Stimulated activated CD8-positive, alpha-beta memory T cell treated with anti-CD3 and anti-CD28 coated beads, Interleukin-12 subunit alpha, Interleukin-12 subunit beta, amount 100 ng/mL, for 4 hours (primary cell): ENCODE measurements at regions not wholly inside any gene's neighbourhood (a gene's known extent, or its start where the extent isn't known, plus 50 kb on each side); places are given as distances from the start of the nearest gene placed in this dataset.

Experiments
- DNase-seq: peaks from one replicate; pipeline ENCODE4 v3.0.0-alpha.2; 2020; ENCODE audit warnings: low read depth

GRCh38 chr3:10555263-10555662 lies 49.9 kb upstream of the ATP2B2 start:
- no peak for DNase-seq

GRCh38 chr3:10556312-10556711 lies 50.9 kb upstream of the ATP2B2 start:
- no peak for DNase-seq

DNA sequence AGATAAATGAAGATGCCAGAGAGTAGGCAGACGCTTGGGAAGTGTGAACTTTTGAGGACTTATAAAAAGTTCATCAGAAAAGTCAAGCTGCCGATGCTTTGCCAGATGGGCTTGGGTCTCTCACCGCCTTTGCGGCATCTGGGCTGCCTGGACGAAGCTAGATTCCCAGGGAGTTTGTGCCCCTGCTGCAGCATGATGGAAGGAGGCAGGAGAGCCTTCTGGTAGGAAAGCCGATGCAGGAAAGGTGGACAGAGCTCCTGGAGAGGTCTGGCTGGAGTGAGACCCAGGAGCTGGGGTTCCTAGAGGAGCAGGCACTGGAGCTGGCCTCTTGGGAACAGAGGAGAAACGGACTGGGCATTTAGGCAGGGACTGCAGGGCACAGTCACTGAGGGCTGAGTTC lies 51.9 kb upstream of the ATP2B2 start:
- no peak for DNase-seq

GRCh38 chr3:10557781-10558373 lies 52.5 kb upstream of the ATP2B2 start:
- no peak for DNase-seq

- no peak for DNase-seq
Observed at GRCh38 chr3:10558736-10559135, 53.4 kb upstream of the ATP2B2 start.

- no peak for DNase-seq
Observed at GRCh38 chr3:10560060-10560861, 54.9 kb upstream of the ATP2B2 start.

DNA sequence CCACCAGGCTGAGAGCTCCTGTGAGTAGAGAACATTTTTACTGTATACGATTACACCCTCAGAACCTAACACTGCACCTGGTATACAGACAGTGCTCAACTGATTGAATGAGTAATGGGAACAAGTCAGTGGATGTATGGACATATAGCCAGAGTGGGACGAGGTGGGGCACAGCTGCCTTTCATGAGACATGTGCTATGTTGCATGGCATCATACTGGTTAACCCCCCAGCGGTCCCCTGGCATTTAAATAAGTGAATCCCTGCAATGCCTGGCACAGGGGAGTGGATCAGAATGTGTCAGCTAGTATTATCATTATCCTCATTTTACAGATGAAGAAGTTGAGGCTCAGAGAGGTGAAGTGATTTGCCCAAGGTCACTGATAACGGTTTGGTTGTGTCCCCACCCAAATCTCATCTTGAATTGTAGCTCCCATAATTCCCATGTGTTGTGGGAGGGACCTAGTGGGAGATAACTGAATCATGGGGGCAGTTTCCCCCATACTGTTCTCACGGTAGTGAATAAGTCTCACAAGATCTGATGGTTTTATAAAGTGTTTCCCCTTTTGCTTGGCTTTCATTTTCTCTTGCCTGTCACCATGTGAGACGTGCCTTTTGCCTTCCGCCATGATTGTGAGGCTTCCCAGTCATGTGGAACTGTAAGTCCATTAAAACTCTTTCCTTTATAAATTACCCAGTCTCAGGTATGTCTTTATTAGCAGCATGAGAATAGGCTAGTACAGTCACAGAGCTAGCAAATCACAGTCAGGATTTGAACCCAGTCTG lies 56.0 kb upstream of the ATP2B2 start:
- DNase-seq: no peak

- no peak for DNase-seq
Observed at GRCh38 chr3:10561946-10562560, 56.7 kb upstream of the ATP2B2 start.

DNA sequence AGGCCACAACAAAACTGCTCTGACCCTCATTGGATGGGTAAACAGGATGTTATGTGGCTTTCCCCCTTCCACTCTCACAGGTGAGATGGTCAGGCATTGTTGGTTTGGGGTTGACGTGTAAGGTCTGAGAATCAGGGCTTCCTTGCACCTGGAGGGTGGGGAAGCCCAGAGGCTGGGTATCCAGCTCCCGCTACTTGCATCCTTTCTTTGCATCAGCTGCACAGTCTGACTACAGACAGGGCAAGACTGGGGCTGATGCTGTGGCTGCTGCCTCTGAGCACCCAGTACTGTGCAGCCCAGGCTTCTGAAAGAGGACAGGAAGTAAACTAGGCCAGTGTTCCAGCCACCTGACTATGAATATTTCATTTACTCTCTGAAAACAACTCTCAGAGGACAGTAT lies 58.0 kb upstream of the ATP2B2 start:
- no peak for DNase-seq

DNA sequence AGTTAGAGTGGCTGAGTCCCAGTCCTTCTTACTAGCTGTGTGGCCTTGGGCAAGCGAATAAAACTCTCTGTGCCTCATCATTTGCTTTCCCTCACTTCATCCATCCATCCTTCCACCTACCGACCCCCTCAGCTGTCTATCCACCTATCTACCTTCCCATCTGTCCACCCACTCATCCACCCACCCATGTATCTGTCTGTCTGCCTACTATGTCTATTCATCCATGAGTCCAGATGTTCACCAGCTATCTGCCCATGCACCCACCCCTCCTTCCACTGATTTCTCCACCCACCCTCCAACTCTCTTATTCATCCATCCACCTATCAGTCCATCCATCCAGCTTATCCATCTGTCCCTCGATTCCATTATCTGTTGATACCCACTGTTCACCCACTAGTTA lies 60.4 kb upstream of the ATP2B2 start:
- no peak for DNase-seq

- no peak for DNase-seq
Observed at GRCh38 chr3:10566451-10566850, 61.1 kb upstream of the ATP2B2 start.

DNA sequence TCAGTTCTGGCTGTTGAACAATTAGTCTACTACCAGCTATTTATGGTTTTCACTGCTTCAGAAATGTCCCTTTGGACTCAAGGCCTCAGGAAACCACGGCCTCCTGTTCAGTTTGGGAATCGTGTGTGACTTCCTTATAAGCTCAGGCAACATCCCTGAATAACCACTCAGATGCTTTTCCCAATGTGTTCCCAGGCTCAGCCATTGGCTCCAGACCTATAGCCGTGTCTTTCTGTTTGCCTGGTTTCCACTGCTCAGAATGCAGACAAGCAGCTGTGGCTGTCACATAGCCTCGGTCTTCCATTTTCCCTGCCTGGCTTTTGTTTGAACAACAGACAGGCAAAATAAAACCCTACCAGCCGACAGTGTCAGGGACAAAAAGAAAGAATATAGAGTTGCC lies 63.2 kb upstream of the ATP2B2 start:
- DNase-seq: no peak

GRCh38 chr3:10570196-10570946 lies 65.0 kb upstream of the ATP2B2 start:
- no peak for DNase-seq

GRCh38 chr3:10574101-10574620 lies 68.8 kb upstream of the ATP2B2 start:
- DNase-seq: no peak

DNA sequence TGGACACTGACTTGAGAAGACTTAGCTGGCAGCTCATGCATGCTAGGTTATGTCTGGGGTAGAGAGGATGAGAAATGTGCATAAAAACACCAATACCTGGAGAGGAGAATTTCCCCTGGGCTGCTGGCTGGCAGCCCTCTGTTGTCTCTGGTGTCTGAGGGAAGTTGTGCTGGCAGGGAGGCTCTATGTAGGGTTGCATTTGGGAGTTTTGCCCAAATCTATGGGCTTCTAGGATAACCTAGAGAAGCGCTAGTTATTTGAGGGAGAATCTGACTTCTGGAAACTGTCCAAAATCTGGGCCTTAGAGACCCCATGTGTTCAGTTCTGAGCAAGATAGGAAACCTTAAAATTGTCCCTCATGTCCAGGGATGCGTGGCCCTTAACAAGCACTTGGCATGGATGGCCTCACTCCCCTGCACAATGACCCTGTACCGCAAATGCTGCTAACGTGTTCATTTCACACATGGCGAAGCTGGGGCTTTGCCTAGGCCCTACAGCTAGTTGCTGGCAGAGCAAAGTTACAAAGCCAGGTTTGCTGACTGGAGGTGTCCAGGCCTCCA lies 70.3 kb upstream of the ATP2B2 start:
- no peak for DNase-seq

- no peak for DNase-seq
Observed at GRCh38 chr3:10577486-10577885, 72.1 kb upstream of the ATP2B2 start.

- DNase-seq: no peak
Observed at GRCh38 chr3:10580426-10580825, 75.0 kb upstream of the ATP2B2 start.

- no peak for DNase-seq
Observed at GRCh38 chr3:10581251-10581650, 75.9 kb upstream of the ATP2B2 start.

DNA sequence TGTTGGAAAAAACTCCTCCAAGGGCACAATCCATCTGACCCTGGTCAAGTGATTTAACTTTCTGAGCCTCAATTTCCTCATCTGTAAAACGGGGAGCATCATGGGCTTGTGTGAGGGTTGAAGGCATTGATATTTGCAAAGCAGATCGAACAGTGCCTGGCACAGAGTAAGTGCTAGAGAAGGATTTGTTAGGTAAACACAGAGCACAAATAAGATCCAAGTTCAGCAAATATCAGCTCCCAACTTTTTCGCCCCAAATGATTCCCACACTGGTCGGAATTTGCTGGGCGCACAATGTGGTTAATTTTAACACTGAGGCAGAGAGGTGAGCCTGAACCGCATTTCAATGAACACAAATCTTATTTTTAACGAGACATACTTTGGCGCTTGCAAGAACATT lies 76.3 kb upstream of the ATP2B2 start:
- no peak for DNase-seq

DNA sequence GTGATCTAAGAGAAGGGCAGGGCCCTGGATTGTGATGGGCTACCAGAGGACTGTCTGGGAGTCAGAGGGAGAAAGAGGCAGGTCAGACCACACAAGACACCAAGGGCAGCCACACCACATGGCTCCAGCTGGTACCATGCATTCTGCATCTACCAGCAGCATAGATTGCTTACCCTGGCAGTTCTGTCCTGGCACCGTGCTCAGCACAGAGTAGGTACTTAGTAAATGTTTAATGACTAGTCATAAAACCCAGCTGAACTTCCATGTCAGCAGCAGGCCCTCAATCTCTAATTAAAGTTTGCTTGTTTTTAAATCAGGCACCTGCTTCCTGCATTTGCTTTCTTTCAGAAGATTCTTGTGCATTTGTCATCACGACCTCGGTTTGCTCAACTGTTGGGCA lies 77.3 kb upstream of the ATP2B2 start:
- no peak for DNase-seq
